GM21360 (cell line): ENCODE measurements at regions not wholly inside any gene's neighbourhood (a gene's known extent, or its start where the extent isn't known, plus 50 kb on each side); places are given as distances from the start of the nearest gene placed in this dataset.
A peak's percentile ranks its signal among the peaks of the same experiment; 100 is the strongest.
"Not testable (repeated sequence)": the region's sequence is repeated elsewhere in the genome, so short reads cannot be mapped to it uniquely, and the experiment has no call there.

ENCODE experiments used
- ATAC-seq: cut with Tn5 transposase; IDR thresholded peaks from one replicate; pipeline ENCODE4 v1.9.1; 2021; ENCODE audit warnings: mild to moderate bottlenecking, moderate library complexity; ENCODE audit not compliant: unreplicated experiment

DNA sequence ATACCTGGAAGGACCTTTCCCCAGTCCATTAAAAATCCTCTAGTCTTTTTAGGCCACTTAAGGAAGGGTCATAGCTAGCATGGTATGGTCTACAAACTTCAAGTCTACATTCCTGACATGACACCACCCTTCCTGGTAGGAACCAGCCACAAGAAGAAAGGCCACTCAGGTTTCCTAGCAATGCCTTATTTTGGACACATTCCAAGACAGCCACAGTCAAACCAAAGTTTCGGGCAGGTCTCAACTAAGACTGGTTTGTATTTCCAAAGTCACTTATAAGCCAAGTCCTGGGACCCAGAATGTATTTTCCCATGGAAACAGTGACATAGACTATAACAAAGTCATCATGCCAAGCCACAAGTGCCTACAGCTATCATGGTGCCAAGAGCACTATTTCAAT lies 50.6 kb upstream of the SLC44A3 start:
- no peak for ATAC-seq

DNA sequence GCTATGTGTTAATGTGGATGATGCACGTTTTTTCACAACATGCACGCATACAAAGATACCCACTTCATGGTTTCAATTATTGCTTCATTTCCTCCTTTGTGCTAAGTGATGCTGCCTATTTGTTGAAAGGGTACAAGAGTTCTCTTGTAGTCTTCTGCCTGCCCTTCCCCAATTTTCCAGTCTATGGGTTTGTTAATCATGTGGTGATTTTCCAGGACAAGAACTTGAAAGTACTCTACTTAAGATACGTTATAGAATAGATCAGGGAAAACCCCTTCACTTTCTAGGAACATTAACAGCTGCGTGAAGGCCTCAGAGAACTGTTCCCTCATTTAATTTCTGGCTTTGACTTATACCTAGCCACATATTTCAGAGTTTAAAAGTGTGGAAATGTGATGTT lies 52.1 kb upstream of the SLC44A3 start:
- no peak for ATAC-seq

DNA sequence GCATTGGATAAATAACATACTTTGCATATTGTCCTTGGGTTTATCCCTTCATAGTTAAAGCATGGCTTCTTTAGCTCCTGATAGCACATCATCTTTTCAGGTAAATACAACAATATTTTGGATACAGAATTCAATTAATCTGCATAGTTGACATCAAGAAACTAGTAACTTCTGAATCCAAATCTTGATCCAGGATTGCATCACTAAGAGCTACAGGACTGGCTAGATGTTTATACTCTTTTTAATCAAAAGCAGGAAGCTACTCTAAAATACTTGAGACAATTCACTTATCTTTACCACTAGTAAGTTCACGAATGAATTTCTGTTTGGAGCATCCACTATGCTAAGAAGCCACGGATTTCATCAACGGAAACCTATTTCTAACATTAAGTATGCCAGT lies 54.2 kb upstream of the SLC44A3 start:
- ATAC-seq = no peak

DNA sequence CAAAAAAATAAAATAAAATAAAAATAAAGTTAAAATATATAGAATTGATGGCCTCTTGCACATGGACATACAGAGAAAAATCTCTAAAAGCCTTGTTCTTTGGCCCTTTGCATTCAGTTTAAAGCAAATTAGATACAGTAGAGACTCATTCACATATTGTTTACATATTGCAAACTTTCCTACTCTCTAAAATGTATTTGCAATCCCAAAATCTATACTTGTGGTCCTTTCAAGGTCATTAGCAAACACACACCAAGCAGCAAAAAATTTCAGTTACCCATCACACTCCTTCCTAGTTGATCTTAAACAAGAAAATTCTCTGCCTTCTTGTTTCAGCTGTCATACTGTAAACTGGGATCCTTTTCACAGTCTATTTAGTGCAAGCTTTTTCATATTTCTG lies 61.0 kb upstream of the SLC44A3 start:
- no peak for ATAC-seq

DNA sequence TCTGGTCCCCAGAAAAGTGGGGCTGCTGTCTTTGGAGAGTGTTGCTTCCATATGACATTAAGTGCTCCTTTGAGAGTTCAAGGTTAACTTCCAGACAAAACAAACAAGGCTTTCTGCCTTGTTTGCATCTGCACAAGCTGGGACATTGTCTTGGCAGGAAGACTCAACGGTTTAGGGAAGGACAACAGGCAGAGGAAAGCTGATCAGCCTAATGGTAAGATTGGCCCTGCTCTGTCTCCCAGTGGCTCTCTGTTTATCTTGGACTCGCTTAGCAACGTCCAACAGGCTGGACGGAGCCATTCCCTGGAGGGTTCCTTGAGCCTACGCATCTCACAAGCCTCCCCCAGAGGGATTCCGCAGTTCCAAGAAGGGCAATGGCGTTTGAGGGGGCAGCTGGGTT lies 62.2 kb upstream of the SLC44A3 start:
- ATAC-seq = no peak

DNA sequence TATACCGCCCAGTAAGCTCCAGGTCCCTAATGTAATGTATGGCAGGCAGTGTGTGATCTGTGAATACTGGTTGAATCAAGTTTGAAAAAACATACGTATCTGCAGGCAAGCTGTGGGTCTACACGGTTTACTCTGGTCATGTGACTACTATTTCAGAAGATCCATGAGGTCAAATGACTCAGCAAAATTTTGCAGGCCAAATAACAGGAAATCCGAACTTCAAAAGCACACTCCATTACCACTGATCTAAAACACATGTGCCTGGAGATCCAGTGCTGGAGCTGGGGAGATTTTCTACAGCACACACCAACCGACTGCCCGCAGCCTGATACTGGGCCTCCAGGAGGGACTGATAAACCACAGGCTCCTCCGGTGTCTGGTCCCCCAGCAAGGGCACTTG lies 64.5 kb upstream of the SLC44A3 start:
- ATAC-seq = no peak

DNA sequence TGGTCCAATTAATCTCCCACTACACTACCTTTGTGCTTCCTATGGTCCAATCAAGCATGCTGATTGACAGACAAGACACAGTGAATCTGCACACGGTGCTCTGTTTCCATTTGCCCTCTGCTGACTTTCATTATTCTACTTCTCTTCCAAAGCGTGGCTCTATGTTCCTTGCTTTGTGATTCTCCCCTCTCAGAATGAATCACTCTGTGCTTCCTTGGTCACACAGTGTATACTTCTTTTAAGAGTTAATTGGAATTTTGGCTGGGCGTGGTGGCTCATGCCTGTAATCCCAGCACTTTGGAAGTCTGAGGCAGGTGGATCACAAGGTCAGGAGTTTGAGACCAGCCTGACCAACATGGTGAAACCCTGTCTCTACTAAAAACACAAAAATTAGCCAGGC lies 65.1 kb upstream of the SLC44A3 start:
- not testable (repeated sequence) for ATAC-seq

DNA sequence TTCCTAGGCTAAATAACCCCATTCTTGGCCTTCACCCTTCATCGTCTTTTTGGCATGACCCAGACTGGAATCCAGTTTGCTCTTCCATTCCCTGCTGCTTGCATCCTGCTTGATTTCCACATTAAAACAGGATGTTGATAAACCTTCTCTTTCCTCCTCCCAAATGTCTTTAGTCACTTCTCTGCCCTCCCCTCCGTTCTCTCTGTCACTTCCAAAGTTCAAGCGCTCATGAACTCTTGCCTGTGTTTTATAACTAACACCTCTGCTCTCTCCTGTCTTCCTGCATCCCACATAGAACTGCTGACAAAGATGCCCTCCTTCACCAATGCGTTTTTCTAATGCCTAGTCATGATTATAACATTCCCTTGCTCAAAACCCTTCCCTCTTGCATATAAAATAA lies 65.6 kb upstream of the SLC44A3 start:
- no peak for ATAC-seq

DNA sequence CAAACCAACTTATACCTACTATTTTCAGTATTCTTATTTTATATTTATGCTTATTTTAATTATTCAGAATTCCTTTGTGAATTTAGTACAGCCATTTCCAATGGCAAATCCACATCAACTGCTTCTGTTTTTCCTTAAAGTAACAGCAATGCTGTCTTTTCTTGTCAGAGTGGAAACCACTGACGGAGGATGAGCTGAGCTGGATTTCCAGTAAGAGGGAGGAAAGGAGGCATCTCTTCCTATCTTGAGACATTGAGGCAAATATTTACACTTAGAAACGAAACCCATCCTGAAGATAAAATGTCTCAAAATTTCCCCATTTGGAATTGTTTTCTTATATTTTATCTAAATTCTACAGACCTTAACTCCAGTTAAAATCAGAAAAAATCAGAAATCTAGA lies 66.1 kb upstream of the SLC44A3 start:
- no peak for ATAC-seq

DNA sequence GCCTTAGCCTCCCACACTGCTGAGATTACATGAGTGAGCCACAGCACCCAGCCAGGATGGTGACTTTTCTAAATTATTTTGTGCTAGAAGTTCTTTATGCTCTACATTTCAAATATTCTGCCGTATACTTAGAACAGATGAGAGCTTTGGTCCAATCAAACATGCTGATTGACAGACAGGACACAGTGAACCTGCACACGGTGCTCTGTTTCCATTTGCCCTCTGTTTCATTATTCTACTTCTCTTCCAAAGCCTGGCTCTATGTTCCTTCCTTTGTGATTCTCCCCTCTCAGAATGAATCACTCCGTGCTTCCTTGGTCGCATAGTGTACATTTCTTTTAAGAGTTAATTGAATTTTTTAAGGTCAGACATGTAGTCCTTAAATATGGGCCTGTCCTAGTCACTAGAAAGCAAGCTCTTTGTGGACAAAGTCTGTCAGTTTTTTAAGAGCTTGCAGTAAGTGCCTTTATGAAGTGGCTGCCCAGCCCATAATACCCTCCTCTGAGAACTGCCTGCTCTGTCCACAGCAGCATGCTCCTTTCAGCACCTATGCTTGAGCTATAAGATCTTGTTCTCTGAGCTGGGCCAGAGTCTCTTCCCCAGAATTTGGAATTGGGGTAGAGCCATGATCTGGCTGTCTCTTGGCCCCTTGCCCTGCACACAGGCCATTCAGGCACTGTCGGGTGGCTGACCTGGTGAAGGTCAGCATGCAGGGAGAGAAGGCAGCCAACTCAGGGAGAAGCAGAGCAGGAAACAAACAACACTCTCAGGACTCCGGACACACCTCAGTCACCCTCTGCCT lies 66.8 kb upstream of the SLC44A3 start:
- ATAC-seq = no peak

DNA sequence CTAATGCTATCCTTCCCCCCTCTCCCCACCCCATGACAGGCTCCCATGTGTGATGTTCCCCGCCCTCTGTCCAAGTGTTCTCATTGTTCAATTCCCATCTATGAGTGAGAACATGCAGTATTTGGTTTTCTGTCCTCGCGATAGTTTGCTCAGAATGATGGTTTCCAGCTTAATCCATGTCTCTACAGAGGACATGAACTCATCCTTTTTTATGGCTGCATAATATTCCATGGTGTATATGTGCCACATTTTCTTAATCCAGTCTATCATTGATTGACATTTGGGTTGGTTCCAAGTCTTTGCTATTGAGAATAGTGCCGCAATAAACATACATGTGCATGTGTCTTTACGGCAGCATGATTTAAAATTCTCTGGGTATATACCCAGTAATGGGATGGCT lies 68.7 kb upstream of the SLC44A3 start:
- ATAC-seq = not testable (repeated sequence)

DNA sequence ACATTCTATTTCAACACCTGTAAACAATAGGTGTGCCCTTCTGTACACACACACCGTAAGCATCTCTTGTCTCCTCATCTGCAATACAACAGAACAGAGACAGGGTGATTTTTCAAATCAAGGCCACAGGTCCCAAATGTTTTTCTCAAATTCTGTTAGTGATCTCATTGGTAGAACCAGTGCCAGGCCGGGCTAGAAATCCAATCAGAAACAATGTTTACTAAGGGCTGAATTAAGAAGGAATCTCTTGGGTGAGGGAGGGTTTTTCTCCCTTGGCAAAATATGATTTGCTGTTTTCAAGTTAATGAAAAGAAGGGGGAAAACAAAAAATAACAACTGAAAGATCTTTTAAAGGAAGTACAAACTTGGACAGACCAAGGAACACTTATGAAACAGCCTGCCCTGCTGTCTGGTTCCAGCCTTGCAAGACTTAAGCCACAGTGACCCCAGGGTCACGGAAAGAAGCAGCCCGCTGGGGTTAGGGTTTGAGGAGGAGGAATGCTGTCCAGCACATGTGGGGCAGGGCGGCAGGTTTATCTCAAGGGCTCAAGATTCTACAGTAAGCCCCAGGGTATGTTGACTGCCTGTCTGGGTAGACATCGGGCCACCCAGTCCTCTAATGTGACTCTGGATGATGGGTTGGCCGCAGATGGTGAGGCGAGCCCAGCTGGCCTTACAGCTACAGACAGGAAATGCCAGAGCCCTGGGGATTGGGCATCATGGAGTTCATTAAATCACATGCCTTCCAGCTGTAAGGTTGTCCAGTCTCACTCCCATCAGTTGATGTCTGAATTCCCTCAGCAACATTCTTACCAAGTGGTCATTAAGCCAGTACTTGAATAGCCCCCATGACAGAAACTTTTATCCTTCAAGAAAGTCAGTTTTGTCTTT lies 73.3 kb upstream of the SLC44A3 start:
- ATAC-seq = no peak

DNA sequence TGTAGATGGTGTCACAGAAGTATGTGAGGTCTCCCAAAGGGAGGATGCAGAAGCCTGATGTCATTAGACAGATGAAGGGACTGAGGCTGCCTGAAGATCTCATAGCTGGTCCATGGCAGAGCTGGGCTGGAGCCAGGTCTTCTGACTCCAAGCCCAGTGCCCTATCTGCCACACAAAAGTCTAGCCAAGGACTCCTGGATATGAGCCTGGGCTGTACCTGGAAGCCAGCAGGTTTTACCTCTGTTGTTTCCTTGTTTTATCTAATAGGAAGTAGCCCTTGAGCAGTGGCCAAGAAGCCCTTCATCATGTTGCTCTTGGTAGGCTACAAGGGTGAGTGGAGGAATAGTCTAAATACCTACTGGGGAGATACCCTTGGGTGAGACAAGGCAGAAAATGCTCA lies 74.4 kb upstream of the SLC44A3 start:
- no peak for ATAC-seq

DNA sequence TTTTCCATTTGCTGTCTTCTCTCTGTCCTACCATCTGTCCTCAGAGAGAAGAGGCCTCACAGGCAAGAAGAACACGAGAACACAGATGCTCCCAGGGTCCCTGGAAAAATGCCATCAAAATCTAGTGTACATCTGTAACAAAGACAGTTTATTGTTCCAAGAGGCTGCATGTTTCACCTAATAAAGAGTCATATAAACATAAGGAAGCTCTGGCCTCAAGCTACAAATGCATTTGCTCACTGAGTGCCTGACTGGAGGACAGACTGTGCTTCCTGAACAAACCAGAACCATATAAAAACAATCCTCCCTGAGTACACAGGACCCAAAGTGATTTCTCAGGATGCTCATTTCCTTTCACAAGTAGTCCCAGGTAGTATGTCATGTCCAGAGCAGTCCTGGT lies 76.3 kb upstream of the SLC44A3 start:
- no peak for ATAC-seq

DNA sequence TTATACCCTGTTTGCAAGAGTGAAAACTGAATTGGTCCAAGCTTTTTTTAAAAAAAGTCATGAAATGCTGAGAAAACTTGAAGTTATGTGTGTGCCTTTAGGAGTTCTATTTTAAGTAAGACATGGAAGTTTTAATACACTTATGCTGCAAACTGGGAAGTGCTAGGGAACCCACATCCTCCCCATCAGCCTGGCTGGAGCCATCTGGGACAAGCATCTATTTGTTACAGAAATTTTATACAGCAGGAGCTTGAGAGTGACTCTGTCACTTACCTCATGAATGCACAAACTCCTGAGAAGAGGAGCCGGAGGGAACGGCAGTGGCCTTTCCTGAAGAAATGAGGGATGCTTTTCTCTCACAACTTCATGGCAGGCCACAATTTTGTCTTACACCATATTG lies 78.2 kb upstream of the SLC44A3 start:
- no peak for ATAC-seq

DNA sequence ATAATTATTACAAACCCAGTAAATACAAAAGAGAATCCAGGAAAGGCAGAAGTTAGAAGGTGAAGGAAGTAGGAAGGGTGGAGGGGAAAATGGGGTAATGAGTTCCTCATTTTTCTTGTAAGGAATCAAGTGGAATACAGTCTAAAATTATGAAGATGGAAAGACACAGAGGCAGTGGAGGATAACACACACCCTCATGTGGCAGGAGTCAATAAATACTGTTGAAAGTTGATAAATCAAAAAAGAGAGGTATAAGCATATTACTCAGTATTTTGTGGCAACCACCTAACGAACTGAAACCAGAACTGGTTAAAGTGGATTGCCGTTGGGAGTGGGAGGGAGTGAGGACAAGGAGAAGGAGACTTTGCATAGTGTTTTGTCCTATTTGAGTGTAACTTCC lies 78.6 kb upstream of the SLC44A3 start:
- ATAC-seq = peak; percentile 55

DNA sequence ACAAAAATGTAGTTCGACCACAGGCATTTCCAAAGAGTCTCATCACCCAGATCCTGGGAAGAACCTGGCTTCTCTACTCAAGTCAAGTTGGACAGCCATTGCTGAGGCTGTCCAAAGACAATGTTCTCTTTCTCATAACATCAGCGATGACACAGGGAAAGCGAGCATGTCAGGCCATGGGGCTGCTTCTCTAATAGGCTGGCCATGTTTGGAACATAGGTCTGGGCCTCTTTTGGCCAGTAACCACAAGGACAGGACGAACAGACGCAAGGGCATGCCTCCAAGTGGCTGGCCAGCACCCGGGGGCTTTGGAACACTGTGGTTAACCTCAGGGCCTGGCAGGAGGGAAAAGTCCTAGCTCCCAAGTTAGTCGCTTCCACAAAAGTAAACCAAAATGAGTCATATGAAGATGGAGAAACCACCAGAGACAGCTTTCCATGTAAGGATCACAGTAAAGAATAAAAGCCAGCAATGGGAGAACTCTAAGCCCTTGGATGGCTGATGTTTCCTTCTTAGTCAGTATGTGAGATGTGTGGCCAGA lies 80.6 kb upstream of the SLC44A3 start:
- no peak for ATAC-seq

DNA sequence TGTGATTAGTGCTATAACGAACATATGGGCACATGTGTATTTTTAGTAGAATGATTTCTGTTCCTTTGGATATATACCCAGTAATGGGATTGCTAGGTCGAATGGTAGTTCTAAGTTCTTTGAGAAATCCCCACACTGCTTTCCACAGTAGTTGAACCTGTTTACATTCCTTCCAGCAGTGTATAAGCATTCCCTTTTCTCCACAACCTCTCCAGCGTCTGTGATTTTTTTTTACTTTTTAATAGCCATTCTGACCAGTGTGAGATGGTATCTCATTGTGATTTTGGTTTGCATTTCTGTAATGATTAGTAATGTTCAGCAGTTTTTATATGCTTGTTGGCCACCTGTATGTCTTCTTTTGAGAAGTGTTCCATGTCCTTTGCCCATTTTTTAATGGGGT lies 81.8 kb upstream of the SLC44A3 start:
- no peak for ATAC-seq

DNA sequence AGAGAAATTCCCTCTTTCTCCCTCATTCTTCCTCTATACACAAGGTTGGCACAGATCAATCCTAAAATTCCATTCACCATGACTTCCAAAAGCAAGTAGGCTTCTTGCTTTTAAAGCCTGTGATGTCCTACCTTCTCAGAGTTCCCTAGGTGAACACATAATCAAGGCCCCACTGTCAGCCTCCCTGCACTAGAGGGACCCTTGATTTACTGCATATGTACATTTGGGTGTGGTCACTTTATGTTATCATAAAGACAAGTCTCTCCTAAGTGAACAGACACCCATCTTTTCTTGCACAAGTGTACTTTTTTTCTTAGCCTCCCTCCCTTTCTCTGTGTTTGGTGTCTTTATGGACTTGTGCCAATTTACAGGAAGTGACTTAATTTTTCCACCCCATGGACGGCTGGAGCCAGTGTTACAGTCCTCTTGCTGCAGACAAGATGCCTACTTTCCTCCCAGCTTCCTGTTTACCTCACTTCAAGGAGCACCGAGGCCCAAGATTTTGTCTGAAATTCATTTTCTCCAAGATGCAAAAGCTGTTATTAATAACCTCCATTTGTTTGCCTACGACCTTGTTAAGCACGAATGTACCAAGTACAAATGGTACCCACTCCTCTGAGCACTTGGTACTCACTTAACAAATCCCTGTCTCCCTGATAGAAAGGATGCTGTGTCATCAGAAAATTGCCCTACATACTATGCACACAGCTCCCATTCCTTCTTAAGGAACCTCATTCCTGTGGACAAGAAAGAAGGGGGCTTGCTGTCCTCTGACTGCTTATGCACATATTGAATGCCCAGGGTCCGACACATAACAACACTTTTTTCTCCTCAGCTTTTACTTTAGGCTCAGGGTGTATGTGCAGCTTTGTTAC lies 82.8 kb upstream of the SLC44A3 start:
- no peak for ATAC-seq

DNA sequence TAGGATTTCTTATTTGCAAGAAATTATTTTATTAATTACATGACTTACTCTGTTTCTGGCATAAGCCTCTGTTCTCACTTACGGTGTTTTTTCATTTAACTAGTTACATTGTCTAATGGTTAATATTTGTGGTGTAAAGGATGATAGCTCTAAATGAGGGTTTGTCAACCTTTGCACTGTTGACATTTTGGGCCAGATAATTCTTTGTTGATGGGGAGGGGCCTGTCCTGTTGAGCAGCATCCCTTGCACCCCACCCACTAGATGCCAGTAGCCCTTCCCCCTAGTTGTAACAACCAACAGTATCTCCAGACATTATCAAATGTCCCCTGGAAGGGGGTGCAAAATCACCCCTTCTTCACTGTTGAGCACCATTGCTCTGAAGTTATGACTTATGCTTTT lies 83.6 kb upstream of the SLC44A3 start:
- no peak for ATAC-seq

DNA sequence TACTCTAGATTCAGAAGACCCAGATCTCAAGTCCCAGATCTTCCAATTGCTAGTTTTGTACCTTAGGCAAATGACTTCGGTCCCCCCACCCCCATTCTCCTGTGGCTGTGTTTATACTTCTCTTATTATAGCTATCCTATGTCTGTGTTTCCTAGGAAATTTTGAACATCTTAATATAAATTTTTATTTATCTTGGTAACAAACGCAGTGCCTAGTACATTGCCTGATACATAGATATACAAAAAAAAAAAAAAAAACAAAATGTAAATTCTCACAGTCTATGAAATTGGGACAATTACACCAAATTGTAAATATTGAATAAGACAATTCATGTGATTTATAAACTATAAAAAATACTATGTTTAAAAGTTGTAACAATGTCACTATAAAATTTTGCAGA lies 84.1 kb upstream of the SLC44A3 start:
- no peak for ATAC-seq
